ENCODE measurements at regions not wholly inside any gene's neighbourhood (a gene's known extent, or its start where the extent isn't known, plus 50 kb on each side); places are given as distances from the start of the nearest gene placed in this dataset.

DNA sequence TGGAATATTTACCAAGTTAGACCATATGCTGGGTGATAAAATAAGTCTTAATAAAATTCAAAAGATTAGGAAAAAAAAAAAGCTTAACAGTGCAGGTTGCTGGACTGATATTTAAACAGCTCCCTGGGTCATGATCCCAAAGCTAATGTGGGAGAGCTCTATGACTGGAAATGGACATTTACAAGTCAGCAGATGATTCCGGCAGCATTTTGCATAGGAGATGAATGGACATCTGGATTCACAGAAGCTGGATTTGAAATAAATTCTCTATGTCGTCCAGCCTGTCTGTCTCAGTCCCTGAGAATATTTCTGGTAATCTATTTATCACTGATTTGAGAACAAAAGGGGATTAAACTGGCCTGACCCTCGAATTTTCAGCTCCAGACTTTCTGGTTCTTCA is 52.3 kb upstream of the KLHL25 start:
- no peaks in the 10 kb centered on the region for H3K36me3 Mint-ChIP-seq
- H3K4me1 Mint-ChIP-seq (ENCODE audit: low read depth): no peaks in the 10 kb centered on the region
- H3K27me3 Mint-ChIP-seq: peaks cover 6% of the 10 kb centered on the region
- H3K9me3 Mint-ChIP-seq (ENCODE audit: low read depth): peaks cover 4% of the 10 kb centered on the region
- no peak overlapping the region for H3K27ac Mint-ChIP-seq
- H3K4me3 Mint-ChIP-seq: no peak overlapping the region

DNA sequence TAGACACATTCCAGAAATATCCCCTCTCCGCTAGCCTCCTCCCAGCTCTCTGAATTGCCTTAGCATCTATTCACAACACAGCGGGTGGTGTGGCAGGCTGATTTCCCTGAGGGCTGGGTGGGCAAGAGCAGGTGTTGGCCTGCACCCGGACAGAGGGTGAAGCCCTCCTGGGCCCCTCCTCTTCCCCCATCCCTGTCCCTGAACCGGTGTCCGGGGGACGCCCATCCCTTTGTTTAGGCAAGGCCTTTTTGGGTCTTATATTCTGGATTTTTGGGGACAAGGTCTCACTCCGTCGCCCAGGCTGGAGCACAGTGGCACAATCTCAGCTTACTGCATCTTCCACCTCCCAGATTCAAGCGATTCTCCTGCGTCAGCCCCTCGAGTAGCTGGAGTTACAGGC is 55.2 kb upstream of the KLHL25 start:
- Mint-ChIP-seq H3K27ac (no peak overlapping the region), H3K4me1 (ENCODE audit: low read depth) (peaks cover 2% of the 10 kb centered on the region), H3K36me3 (no peaks in the 10 kb centered on the region), H3K27me3 (peaks cover 9% of the 10 kb centered on the region), H3K4me3 (no peak overlapping the region), H3K9me3 (ENCODE audit: low read depth) (peaks cover 4% of the 10 kb centered on the region)

GRCh38 chr15:85852969-85853368 is 58.2 kb upstream of the KLHL25 start:
- Mint-ChIP-seq H3K27me3 (peaks cover 12% of the 10 kb centered on the region), H3K36me3 (no peaks in the 10 kb centered on the region), H3K9me3 (ENCODE audit: low read depth) (no peaks in the 10 kb centered on the region), H3K27ac (no peak overlapping the region), H3K4me3 (no peak overlapping the region), H3K4me1 (ENCODE audit: low read depth) (peaks cover 2% of the 10 kb centered on the region)

- H3K27me3 Mint-ChIP-seq: peaks cover 17% of the 10 kb centered on the region
- H3K36me3 Mint-ChIP-seq: no peaks in the 10 kb centered on the region
- H3K9me3 Mint-ChIP-seq (ENCODE audit: low read depth): no peaks in the 10 kb centered on the region
- no peak overlapping the region for H3K4me3 Mint-ChIP-seq
- no peak overlapping the region for H3K27ac Mint-ChIP-seq
- peaks cover 7% of the 10 kb centered on the region for H3K4me1 Mint-ChIP-seq (ENCODE audit: low read depth)
Observed at GRCh38 chr15:85854345-85855097, 59.8 kb upstream of the KLHL25 start.

GRCh38 chr15:85858586-85859375 is 64.1 kb upstream of the KLHL25 start:
- Mint-ChIP-seq H3K4me1 (ENCODE audit: low read depth) (peaks cover 7% of the 10 kb centered on the region), H3K27me3 (peaks cover 15% of the 10 kb centered on the region), H3K36me3 (no peaks in the 10 kb centered on the region), H3K4me3 (peak overlapping the region; percentile 47), H3K27ac (no peak overlapping the region), H3K9me3 (ENCODE audit: low read depth) (no peaks in the 10 kb centered on the region)

DNA sequence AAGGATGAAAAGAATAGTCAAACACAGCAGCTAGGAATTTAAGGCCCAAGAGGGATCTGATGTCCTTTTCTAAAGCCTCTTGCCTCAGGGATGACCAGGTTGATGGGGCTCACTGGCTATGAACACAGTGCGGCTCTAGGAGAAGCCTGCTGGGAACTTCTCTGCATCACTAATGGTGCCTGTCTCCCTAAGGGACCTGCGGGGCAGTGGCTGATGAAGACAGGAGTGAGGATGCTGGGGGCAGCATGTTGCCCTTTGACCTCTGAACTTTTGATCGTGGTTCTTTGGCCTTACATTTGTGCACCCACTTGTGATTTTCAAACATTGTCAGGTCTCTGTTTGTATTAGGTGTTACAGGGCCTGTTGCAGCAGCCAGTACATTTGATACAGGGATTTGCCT is 64.9 kb upstream of the KLHL25 start:
- no peak overlapping the region for H3K4me3 Mint-ChIP-seq
- no peaks in the 10 kb centered on the region for H3K9me3 Mint-ChIP-seq (ENCODE audit: low read depth)
- peaks cover 5% of the 10 kb centered on the region for H3K4me1 Mint-ChIP-seq (ENCODE audit: low read depth)
- H3K27me3 Mint-ChIP-seq: peaks cover 10% of the 10 kb centered on the region
- no peak overlapping the region for H3K27ac Mint-ChIP-seq
- H3K36me3 Mint-ChIP-seq: no peaks in the 10 kb centered on the region

DNA sequence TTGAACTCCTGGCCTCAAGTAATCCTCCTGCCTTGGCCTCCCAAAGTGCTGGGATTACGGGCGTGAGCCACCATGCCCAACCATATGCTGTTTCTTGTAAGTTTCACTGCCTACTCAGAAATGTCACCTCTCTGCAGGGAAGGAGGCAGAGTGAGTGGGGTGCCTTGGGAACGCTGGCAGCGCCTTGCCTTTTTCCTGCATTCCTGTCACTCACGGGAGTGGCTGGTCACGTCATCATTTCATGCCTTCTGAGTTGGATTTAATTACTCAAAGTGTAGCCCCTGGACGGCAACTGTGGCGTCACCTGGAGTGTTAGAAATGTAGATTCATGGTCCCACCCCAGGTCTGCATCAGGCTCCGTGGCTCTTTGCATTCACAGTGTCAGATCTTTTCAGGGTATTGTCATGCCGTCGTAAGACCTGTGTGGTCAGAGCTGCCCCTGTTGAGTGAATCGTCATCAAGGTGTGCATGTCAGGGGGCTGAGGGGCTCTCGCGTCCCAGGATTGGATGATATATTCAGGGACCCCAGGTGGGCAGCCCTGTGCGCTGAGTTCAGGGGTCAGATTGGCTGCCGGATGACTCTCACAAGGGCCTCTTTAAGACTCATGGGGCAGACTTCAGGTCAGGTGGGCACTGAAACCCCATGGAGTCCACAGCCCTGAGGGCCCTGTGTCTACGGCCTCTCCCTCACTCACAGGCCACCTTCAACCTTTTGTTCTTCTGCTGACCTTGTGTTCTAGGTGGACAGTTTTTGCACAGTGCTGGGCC is 65.9 kb upstream of the KLHL25 start:
- Mint-ChIP-seq H3K4me3 (no peak overlapping the region), H3K4me1 (ENCODE audit: low read depth) (peaks cover 5% of the 10 kb centered on the region), H3K27ac (no peak overlapping the region), H3K36me3 (no peaks in the 10 kb centered on the region), H3K27me3 (peaks cover 10% of the 10 kb centered on the region), H3K9me3 (ENCODE audit: low read depth) (no peaks in the 10 kb centered on the region)

GRCh38 chr15:85865070-85865684 is 70.5 kb upstream of the KLHL25 start:
- no peaks in the 10 kb centered on the region for H3K4me1 Mint-ChIP-seq (ENCODE audit: low read depth)
- no peaks in the 10 kb centered on the region for H3K9me3 Mint-ChIP-seq (ENCODE audit: low read depth)
- H3K36me3 Mint-ChIP-seq: no peaks in the 10 kb centered on the region
- no peak overlapping the region for H3K27ac Mint-ChIP-seq
- no peaks in the 10 kb centered on the region for H3K27me3 Mint-ChIP-seq
- H3K4me3 Mint-ChIP-seq: no peak overlapping the region

DNA sequence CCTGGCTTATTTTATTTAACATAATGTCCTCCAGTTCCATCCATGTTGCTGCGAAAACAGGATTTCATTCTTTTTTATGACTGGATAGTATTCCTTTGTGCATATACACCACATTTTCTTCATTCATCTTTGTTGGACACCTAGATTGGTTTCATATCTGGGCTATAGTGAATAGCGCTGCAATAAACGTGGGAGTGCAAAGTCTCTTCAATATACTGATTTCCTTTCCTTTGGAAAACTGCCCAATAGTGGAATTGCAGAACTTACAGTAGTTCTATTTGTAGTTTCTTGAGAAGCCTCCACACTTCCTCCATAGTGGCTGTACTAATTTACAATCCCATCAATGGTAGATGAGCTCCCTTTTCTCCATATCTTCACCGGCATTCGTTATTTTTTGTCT is 72.5 kb upstream of the KLHL25 start:
- peaks cover under 1% of the 10 kb centered on the region for H3K27me3 Mint-ChIP-seq
- H3K4me3 Mint-ChIP-seq: no peak overlapping the region
- H3K36me3 Mint-ChIP-seq: no peaks in the 10 kb centered on the region
- H3K4me1 Mint-ChIP-seq (ENCODE audit: low read depth): no peaks in the 10 kb centered on the region
- no peaks in the 10 kb centered on the region for H3K9me3 Mint-ChIP-seq (ENCODE audit: low read depth)
- H3K27ac Mint-ChIP-seq: no peak overlapping the region

DNA sequence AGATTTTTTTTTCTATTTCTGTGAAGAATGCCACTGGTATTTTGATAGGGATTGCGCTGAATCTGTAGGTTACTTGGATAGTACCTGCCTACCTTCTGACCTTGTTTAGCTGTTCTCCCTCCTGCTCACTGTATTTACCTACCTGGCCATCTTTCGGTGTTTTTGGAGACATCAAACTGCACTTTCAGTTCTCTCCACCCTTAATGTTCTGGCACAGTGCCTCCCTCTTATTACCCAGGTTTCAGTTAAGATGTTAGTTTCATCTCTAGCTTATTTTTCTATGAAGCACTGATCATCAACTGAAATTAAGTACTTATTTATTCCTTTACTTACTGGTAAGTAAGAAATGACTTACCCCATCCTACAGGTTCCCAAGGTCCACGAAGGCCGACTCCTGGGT is 74.4 kb upstream of the KLHL25 start:
- Mint-ChIP-seq H3K4me3 (no peak overlapping the region), H3K9me3 (ENCODE audit: low read depth) (no peaks in the 10 kb centered on the region), H3K27ac (no peak overlapping the region), H3K4me1 (ENCODE audit: low read depth) (no peaks in the 10 kb centered on the region), H3K36me3 (no peaks in the 10 kb centered on the region), H3K27me3 (peaks cover 11% of the 10 kb centered on the region)

DNA sequence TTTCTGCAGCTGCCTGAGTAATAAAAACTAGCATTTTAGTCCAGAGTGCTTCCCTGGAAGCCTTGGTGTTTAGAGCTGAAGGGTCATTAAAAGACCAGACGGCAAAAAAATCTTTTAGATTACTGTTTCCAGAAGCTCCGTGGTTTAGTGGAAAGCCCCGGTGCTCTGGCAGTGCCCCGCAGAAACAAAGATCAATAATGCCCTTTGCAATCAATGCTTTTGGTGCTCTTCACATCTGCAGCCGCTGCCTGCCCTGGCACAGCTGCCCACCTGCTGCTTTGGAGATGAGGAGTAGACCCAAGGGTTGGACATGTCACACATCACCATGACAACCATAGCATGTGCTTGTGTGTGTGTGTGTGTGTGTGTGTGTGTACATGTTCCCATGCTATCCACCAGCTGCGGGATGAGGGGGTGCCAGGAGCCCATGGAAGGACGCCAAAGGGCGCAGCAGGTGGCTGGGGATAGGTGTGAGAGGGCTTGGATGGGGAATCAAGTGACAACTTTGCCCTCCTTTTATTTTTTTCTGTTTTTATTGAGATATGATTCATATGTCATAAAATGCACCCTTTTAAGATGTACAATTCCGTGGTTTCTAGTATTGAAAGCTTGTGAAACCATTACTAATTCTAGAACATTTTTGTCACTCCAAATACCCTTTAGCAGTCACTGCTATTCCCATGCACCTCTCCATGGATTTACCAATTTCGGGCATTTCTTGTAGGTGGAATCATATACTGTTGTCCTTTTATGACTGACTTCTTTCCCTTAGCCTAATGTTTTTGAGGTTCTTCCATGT is 75.7 kb upstream of the KLHL25 start:
- peaks cover 12% of the 10 kb centered on the region for H3K27me3 Mint-ChIP-seq
- no peaks in the 10 kb centered on the region for H3K36me3 Mint-ChIP-seq
- H3K27ac Mint-ChIP-seq: no peak overlapping the region
- H3K4me1 Mint-ChIP-seq (ENCODE audit: low read depth): no peaks in the 10 kb centered on the region
- H3K9me3 Mint-ChIP-seq (ENCODE audit: low read depth): no peaks in the 10 kb centered on the region
- H3K4me3 Mint-ChIP-seq: no peak overlapping the region

- Mint-ChIP-seq H3K4me3 (no peak overlapping the region), H3K27ac (no peak overlapping the region), H3K36me3 (no peaks in the 10 kb centered on the region), H3K27me3 (peaks cover 13% of the 10 kb centered on the region), H3K9me3 (ENCODE audit: low read depth) (no peaks in the 10 kb centered on the region), H3K4me1 (ENCODE audit: low read depth) (no peaks in the 10 kb centered on the region)
Observed at GRCh38 chr15:85871545-85871944, 76.8 kb upstream of the KLHL25 start.

- Mint-ChIP-seq H3K4me1 (ENCODE audit: low read depth) (no peaks in the 10 kb centered on the region), H3K27me3 (peaks cover 15% of the 10 kb centered on the region), H3K27ac (no peak overlapping the region), H3K36me3 (no peaks in the 10 kb centered on the region), H3K9me3 (ENCODE audit: low read depth) (no peaks in the 10 kb centered on the region), H3K4me3 (no peak overlapping the region)
Observed at GRCh38 chr15:85872125-85872524, 77.4 kb upstream of the KLHL25 start.

DNA sequence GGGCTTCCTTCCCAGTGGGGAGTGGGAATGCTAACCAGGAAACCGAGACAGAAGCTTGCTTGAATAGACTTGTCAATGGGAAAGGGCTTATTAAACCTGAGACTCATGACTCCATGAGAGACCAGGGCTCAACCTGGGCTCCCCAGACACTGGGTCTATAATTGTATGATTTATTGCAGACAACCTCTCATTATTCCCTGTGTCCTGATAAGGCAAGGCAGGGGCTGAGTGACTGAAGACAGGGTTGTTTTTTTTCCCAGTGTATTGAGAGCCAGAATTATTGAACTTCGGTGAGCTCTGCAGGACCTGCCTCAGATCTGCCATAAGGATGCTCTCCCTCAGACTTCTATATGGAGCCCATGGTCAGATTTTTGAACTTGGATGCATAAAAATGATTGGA is 79.5 kb upstream of the KLHL25 start:
- Mint-ChIP-seq H3K27ac (no peak overlapping the region), H3K27me3 (peaks cover 24% of the 10 kb centered on the region), H3K4me1 (ENCODE audit: low read depth) (no peaks in the 10 kb centered on the region), H3K4me3 (no peak overlapping the region), H3K36me3 (no peaks in the 10 kb centered on the region), H3K9me3 (ENCODE audit: low read depth) (no peaks in the 10 kb centered on the region)
